ENCODE measurements at regions not wholly inside any gene's neighbourhood (a gene's known extent, or its start where the extent isn't known, plus 50 kb on each side); places are given as distances from the start of the nearest gene placed in this dataset.

GRCh38 chr9:3161912-3162311, 318.0 kb upstream of the PUM3 start:
- DNase-seq, result no peak

GRCh38 chr9:3157011-3157410, 313.1 kb upstream of the PUM3 start:
- DNase-seq, result no peak

- no peak for DNase-seq
Observed at GRCh38 chr9:3151672-3152576, 308.0 kb upstream of the PUM3 start.

- DNase-seq, result no peak
Observed at GRCh38 chr9:3150074-3150473, 306.2 kb upstream of the PUM3 start.

GRCh38 chr9:3138231-3139229, 294.6 kb upstream of the PUM3 start:
- no peak for DNase-seq

- DNase-seq, result no peak
Observed at GRCh38 chr9:3137347-3137695, 293.4 kb upstream of the PUM3 start.

GRCh38 chr9:3136686-3137346, 292.9 kb upstream of the PUM3 start:
- no peak for DNase-seq

GRCh38 chr9:3136230-3136629, 292.3 kb upstream of the PUM3 start:
- DNase-seq, result no peak

GRCh38 chr9:3127564-3127963, 283.7 kb upstream of the PUM3 start:
- no peak for DNase-seq

GRCh38 chr9:3125602-3126405, 281.9 kb upstream of the PUM3 start:
- DNase-seq, result no peak

GRCh38 chr9:3124001-3124400, 280.1 kb upstream of the PUM3 start:
- DNase-seq, result no peak

GRCh38 chr9:3118081-3118480, 274.2 kb upstream of the PUM3 start:
- no peak for DNase-seq

- DNase-seq, result no peak
Observed at GRCh38 chr9:3099646-3100045, 255.8 kb upstream of the PUM3 start.

- DNase-seq, result no peak
Observed at GRCh38 chr9:3088219-3088618, 244.3 kb upstream of the PUM3 start.

GRCh38 chr9:3087697-3088096, 243.8 kb upstream of the PUM3 start:
- DNase-seq, result no peak

GRCh38 chr9:3080951-3081350, 237.1 kb upstream of the PUM3 start:
- no peak for DNase-seq

- no peak for DNase-seq
Observed at GRCh38 chr9:3074247-3074646, 230.4 kb upstream of the PUM3 start.

GRCh38 chr9:3066591-3066990, 222.7 kb upstream of the PUM3 start:
- DNase-seq, result no peak

GRCh38 chr9:3059781-3060468, 216.0 kb upstream of the PUM3 start:
- DNase-seq, result no peak

- DNase-seq, result no peak
Observed at GRCh38 chr9:3058409-3058808, 214.5 kb upstream of the PUM3 start.

GRCh38 chr9:3054017-3054586, 210.2 kb upstream of the PUM3 start:
- no peak for DNase-seq
